Activated naive CD4-positive, alpha-beta T cell treated with anti-CD3 and anti-CD28 coated beads for 36 hours (primary cell): ENCODE measurements at regions not wholly inside any gene's neighbourhood (a gene's known extent, or its start where the extent isn't known, plus 50 kb on each side); places are given as distances from the start of the nearest gene placed in this dataset.

Experiments
- CTCF ChIA-PET: fragments of 350-600 bp; sonication (Branson Sonifier 250); formaldehyde crosslinking; loops from one replicate; lab custom pipeline; 2021; ENCODE audit warnings: antibody characterized with exemption; lab: Charles Lee
- DNase-seq: peaks from one replicate; pipeline ENCODE4 v3.0.0-alpha.2; 2020
- H3K27ac Mint-ChIP-seq: one replicate; pipeline ENCODE4 v1.8.0; 2021; ENCODE audit warnings: mild to moderate bottlenecking, mixed read lengths
- H3K27me3 Mint-ChIP-seq: one replicate; pipeline ENCODE4 v1.8.0; 2021; ENCODE audit warnings: low read depth, mixed read lengths
- H3K36me3 Mint-ChIP-seq: one replicate; pipeline ENCODE4 v1.8.0; 2021; ENCODE audit warnings: low read depth, mixed read lengths
- H3K4me1 Mint-ChIP-seq: one replicate; pipeline ENCODE4 v1.8.0; 2021; ENCODE audit warnings: low read depth, mixed read lengths
- H3K4me3 Mint-ChIP-seq: one replicate; pipeline ENCODE4 v1.8.0; 2021; ENCODE audit warnings: mild to moderate bottlenecking, moderate library complexity, mixed read lengths
- H3K9me3 Mint-ChIP-seq: one replicate; pipeline ENCODE4 v1.8.0; 2021; ENCODE audit warnings: mixed read lengths
- intact Hi-C: fragments of 100-400 bp; cut with micrococcal nuclease; formaldehyde crosslinking; loops from one replicate; pipeline ENCODE4 v1.15.1; 2023

- Mint-ChIP-seq H3K27ac (no peak overlapping the region), H3K27me3 (peaks cover 4% of the 10 kb centered on the region), H3K4me3 (no peak overlapping the region), H3K4me1 (peaks cover 3% of the 10 kb centered on the region), H3K9me3 (no peaks in the 10 kb centered on the region), H3K36me3 (no peaks in the 10 kb centered on the region)
- intact Hi-C loops, result no loop called here
- DNase-seq, result no peak
- CTCF ChIA-PET, result no interaction called here
Measured at GRCh38 chr1:57620605-57621004, 196.7 kb upstream of the DAB1 start.

- H3K27me3 Mint-ChIP-seq, result peaks cover 4% of the 10 kb centered on the region
- no peaks in the 10 kb centered on the region for H3K9me3 Mint-ChIP-seq
- intact Hi-C loops, result no loop called here
- H3K27ac Mint-ChIP-seq, result no peak overlapping the region
- CTCF ChIA-PET, result no interaction called here
- no peak overlapping the region for H3K4me3 Mint-ChIP-seq
- no peak for DNase-seq
- peaks cover 3% of the 10 kb centered on the region for H3K4me1 Mint-ChIP-seq
- no peaks in the 10 kb centered on the region for H3K36me3 Mint-ChIP-seq
Measured at GRCh38 chr1:57616921-57617320, 193.1 kb upstream of the DAB1 start.

- Mint-ChIP-seq H3K4me3 (no peak overlapping the region), H3K36me3 (no peaks in the 10 kb centered on the region), H3K27me3 (peaks cover 4% of the 10 kb centered on the region), H3K4me1 (peaks cover 3% of the 10 kb centered on the region), H3K27ac (no peak overlapping the region), H3K9me3 (no peaks in the 10 kb centered on the region)
- no peak for DNase-seq
- CTCF ChIA-PET, result no interaction called here
- intact Hi-C loops, result no loop called here
Measured at GRCh38 chr1:57615956-57616355, 192.1 kb upstream of the DAB1 start.

DNA sequence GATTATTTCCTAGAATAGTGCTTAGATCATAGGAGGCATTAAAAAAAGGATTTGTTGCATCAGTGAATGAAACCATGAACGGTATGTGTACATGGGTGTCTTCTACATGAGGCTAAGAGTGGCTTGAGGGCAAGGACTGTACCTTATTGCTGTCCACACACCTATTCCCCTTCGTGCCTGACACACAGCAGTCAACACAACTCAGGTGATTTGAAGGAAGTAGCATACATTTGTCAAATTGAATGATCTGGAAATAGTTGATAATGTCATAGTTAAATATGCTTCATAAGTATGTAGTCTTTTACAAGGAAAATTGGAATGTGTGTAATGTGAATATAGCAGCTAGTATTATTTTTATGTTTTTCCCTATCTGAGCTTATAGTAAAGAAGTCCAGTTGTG lies 189.0 kb upstream of the DAB1 start:
- H3K4me1 Mint-ChIP-seq, result peaks cover 3% of the 10 kb centered on the region
- CTCF ChIA-PET, result no interaction called here

GRCh38 chr1:57605933-57606332 lies 182.1 kb upstream of the DAB1 start:
- Mint-ChIP-seq H3K4me3 (no peak overlapping the region), H3K9me3 (no peaks in the 10 kb centered on the region), H3K36me3 (no peaks in the 10 kb centered on the region), H3K27me3 (peaks cover 15% of the 10 kb centered on the region), H3K27ac (no peak overlapping the region), H3K4me1 (peaks cover 2% of the 10 kb centered on the region)
- no peak for DNase-seq
- CTCF ChIA-PET, result no interaction called here
- intact Hi-C loops, result no loop called here

More for the DNA sequence above, 189.0 kb upstream of the DAB1 start:
- no peak for DNase-seq
- Mint-ChIP-seq H3K36me3 (no peaks in the 10 kb centered on the region), H3K9me3 (no peaks in the 10 kb centered on the region), H3K27ac (no peak overlapping the region), H3K4me3 (no peak overlapping the region), H3K27me3 (peaks cover 1% of the 10 kb centered on the region)
- intact Hi-C loops, result no loop called here

GRCh38 chr1:57603696-57604095 lies 179.8 kb upstream of the DAB1 start:
- Mint-ChIP-seq H3K4me3 (no peak overlapping the region), H3K4me1 (peaks cover 2% of the 10 kb centered on the region), H3K27me3 (peaks cover 16% of the 10 kb centered on the region), H3K27ac (no peak overlapping the region), H3K36me3 (no peaks in the 10 kb centered on the region), H3K9me3 (no peaks in the 10 kb centered on the region)
- DNase-seq, result no peak
- CTCF ChIA-PET, result interaction anchor here (0.7 kb wide), 1 partner anchor 570 kb away, joined by 4 read pairs; no protein-coding TSS in a partner anchor
- intact Hi-C loops, result no loop called here

- H3K27ac Mint-ChIP-seq, result no peak overlapping the region
- intact Hi-C loops, result no loop called here
- peaks cover 2% of the 10 kb centered on the region for H3K4me1 Mint-ChIP-seq
- DNase-seq, result no peak
- H3K27me3 Mint-ChIP-seq, result peaks cover 16% of the 10 kb centered on the region
- no peaks in the 10 kb centered on the region for H3K9me3 Mint-ChIP-seq
- no peak overlapping the region for H3K4me3 Mint-ChIP-seq
- no peaks in the 10 kb centered on the region for H3K36me3 Mint-ChIP-seq
- CTCF ChIA-PET, result no interaction called here
Measured at GRCh38 chr1:57600424-57600823, 176.6 kb upstream of the DAB1 start.

GRCh38 chr1:57599236-57599994 lies 175.6 kb upstream of the DAB1 start:
- no peaks in the 10 kb centered on the region for H3K36me3 Mint-ChIP-seq
- H3K4me3 Mint-ChIP-seq, result no peak overlapping the region
- peaks cover 13% of the 10 kb centered on the region for H3K27me3 Mint-ChIP-seq
- CTCF ChIA-PET, result no interaction called here
- DNase-seq, result no peak
- H3K4me1 Mint-ChIP-seq, result peaks cover under 1% of the 10 kb centered on the region
- H3K9me3 Mint-ChIP-seq, result no peaks in the 10 kb centered on the region
- no peak overlapping the region for H3K27ac Mint-ChIP-seq
- intact Hi-C loops, result no loop called here

- no peak overlapping the region for H3K27ac Mint-ChIP-seq
- CTCF ChIA-PET, result no interaction called here
- H3K4me1 Mint-ChIP-seq, result no peaks in the 10 kb centered on the region
- intact Hi-C loops, result no loop called here
- H3K27me3 Mint-ChIP-seq, result peaks cover 4% of the 10 kb centered on the region
- H3K4me3 Mint-ChIP-seq, result no peak overlapping the region
- no peaks in the 10 kb centered on the region for H3K36me3 Mint-ChIP-seq
- H3K9me3 Mint-ChIP-seq, result no peaks in the 10 kb centered on the region
- no peak for DNase-seq
Measured at GRCh38 chr1:57597036-57597435, 173.2 kb upstream of the DAB1 start.

GRCh38 chr1:57594002-57594401 lies 170.1 kb upstream of the DAB1 start:
- no peak for DNase-seq
- no peaks in the 10 kb centered on the region for H3K9me3 Mint-ChIP-seq
- no peak overlapping the region for H3K27ac Mint-ChIP-seq
- intact Hi-C loops, result no loop called here
- no peaks in the 10 kb centered on the region for H3K27me3 Mint-ChIP-seq
- no peak overlapping the region for H3K4me3 Mint-ChIP-seq
- no peaks in the 10 kb centered on the region for H3K36me3 Mint-ChIP-seq
- no peaks in the 10 kb centered on the region for H3K4me1 Mint-ChIP-seq
- CTCF ChIA-PET, result no interaction called here

- Mint-ChIP-seq H3K9me3 (no peaks in the 10 kb centered on the region), H3K27me3 (peaks cover 3% of the 10 kb centered on the region), H3K4me3 (no peak overlapping the region), H3K27ac (no peak overlapping the region), H3K4me1 (no peaks in the 10 kb centered on the region), H3K36me3 (no peaks in the 10 kb centered on the region)
- CTCF ChIA-PET, result no interaction called here
- intact Hi-C loops, result no loop called here
- no peak for DNase-seq
Measured at GRCh38 chr1:57591842-57592241, 168.0 kb upstream of the DAB1 start.

GRCh38 chr1:57590978-57591377 lies 167.1 kb upstream of the DAB1 start:
- CTCF ChIA-PET, result no interaction called here
- Mint-ChIP-seq H3K4me1 (no peaks in the 10 kb centered on the region), H3K27me3 (peaks cover 3% of the 10 kb centered on the region), H3K9me3 (no peaks in the 10 kb centered on the region), H3K27ac (no peak overlapping the region), H3K36me3 (no peaks in the 10 kb centered on the region), H3K4me3 (no peak overlapping the region)
- intact Hi-C loops, result no loop called here
- no peak for DNase-seq

- no peak for DNase-seq
- intact Hi-C loops, result no loop called here
- Mint-ChIP-seq H3K4me1 (no peaks in the 10 kb centered on the region), H3K27me3 (peaks cover 3% of the 10 kb centered on the region), H3K27ac (no peak overlapping the region), H3K4me3 (no peak overlapping the region), H3K36me3 (no peaks in the 10 kb centered on the region), H3K9me3 (no peaks in the 10 kb centered on the region)
- CTCF ChIA-PET, result no interaction called here
Measured at GRCh38 chr1:57586842-57587241, 163.0 kb upstream of the DAB1 start.
